ENCODE measurements at regions not wholly inside any gene's neighbourhood (a gene's known extent, or its start where the extent isn't known, plus 50 kb on each side); places are given as distances from the start of the nearest gene placed in this dataset.

DNA sequence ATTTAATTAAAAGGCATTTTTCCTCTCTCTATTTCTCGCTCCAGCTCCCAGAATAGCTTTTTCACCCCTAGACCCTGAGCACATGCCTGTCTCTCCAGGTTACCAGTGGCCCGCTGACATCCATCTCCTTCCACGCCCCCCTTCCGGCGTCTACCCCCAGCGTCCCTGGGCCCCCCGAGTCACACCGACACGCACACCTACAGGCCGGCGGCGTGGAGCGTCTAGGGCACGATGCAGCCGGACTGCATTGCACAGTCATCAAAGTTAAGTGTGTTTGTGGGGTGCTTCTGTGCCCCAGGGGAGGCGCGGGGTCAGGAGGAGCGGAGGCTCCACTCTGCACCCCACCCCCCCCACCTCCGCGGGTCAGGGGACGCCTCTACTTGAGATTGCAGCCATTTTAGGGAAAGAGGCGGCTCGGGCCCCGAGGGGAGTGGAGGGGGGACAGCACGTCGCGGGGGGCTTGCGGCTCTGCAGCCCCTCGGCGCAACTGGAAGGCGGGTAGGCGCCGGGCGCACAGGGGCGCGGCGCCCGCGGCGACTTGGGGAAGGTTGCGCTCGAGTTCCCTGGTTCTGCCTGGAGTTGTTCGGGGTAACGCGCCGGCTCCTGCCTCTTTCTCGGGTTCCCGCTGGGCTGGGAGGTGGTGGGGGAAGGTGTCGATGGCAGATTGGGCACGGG, 112.7 kb downstream of the DHX15 start:
- TF ChIP-seq, protein P1, sequence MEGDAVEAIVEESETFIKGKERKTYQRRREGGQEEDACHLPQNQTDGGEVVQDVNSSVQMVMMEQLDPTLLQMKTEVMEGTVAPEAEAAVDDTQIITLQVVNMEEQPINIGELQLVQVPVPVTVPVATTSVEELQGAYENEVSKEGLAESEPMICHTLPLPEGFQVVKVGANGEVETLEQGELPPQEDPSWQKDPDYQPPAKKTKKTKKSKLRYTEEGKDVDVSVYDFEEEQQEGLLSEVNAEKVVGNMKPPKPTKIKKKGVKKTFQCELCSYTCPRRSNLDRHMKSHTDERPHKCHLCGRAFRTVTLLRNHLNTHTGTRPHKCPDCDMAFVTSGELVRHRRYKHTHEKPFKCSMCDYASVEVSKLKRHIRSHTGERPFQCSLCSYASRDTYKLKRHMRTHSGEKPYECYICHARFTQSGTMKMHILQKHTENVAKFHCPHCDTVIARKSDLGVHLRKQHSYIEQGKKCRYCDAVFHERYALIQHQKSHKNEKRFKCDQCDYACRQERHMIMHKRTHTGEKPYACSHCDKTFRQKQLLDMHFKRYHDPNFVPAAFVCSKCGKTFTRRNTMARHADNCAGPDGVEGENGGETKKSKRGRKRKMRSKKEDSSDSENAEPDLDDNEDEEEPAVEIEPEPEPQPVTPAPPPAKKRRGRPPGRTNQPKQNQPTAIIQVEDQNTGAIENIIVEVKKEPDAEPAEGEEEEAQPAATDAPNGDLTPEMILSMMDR (IDR thresholded peaks at IDR 0.05) = no peak
- no peak for TF ChIP-seq POLR2A (IDR thresholded peaks at IDR 0.05)
